IMR-90 (cell line): ENCODE measurements at regions not wholly inside any gene's neighbourhood (a gene's known extent, or its start where the extent isn't known, plus 50 kb on each side); places are given as distances from the start of the nearest gene placed in this dataset.

ENCODE experiments used
- ATAC-seq: fragments of 200-7000 bp; cut with Tn5 transposase; 2 replicates; pipeline ENCODE4 v1.9.1; 2020; ENCODE audit warnings: low read depth, mild to moderate bottlenecking, moderate library complexity
- BruUV-seq: library from RNA; stranded (reverse); fragments of 400-500 nt; replicated peaks from 2 replicates; lab custom pipeline; 2021; lab: Mats Ljungman, UMichigan
- CTCF ChIA-PET: fragments of 300-600 bp; formaldehyde crosslinking; extraction: SDS; loops from one replicate; lab custom pipeline; 2021; ENCODE audit warnings: antibody characterized with exemption; lab: Yijun Ruan, JAX
- POLR2A ChIA-PET: fragments of 300-600 bp; sonication (Branson Sonifier 250); formaldehyde crosslinking; loops from one replicate; lab custom pipeline; 2022; ENCODE audit warnings: antibody characterized with exemption; ENCODE audit not compliant: unreplicated experiment; lab: Charles Lee
- DNase-seq: peaks from one replicate; pipeline ENCODE4 v3.0.0; 2013
- H2AFZ ChIP-seq: replicated peaks from 2 replicates; pipeline ENCODE3; 2013; ENCODE audit warnings: low read length, mild to moderate bottlenecking; ENCODE audit not compliant: poor library complexity
- H2AK5ac ChIP-seq: 2 replicates; pipeline ENCODE4 v1.6.1; 2013; ENCODE audit warnings: low read depth, low read length, inconsistent platforms
- H2AK9ac ChIP-seq: replicated peaks from 2 replicates; pipeline ENCODE3; 2013; ENCODE audit warnings: mild to moderate bottlenecking, low read depth, low read length, moderate library complexity; ENCODE audit not compliant: poor library complexity
- H2BK120ac ChIP-seq: 2 replicates; pipeline ENCODE4 v1.6.1; 2013; ENCODE audit warnings: low read depth, low read length, inconsistent platforms
- H2BK15ac ChIP-seq: 3 replicates; pipeline ENCODE4 v1.6.1; 2013; ENCODE audit warnings: low read depth, low read length, inconsistent platforms
- H2BK20ac ChIP-seq: 2 replicates; pipeline ENCODE4 v1.6.1; 2013; ENCODE audit warnings: low read depth, mild to moderate bottlenecking, inconsistent platforms, low read length, moderate library complexity
- H2BK5ac ChIP-seq: 2 replicates; pipeline ENCODE4 v1.6.1; 2013; ENCODE audit warnings: mild to moderate bottlenecking, low read depth, low read length, inconsistent platforms; ENCODE audit not compliant: poor library complexity, severe bottlenecking
- H3K14ac ChIP-seq: replicated peaks from 2 replicates; pipeline ENCODE4 v1.6.1; 2013; ENCODE audit warnings: low read depth, low read length, inconsistent platforms
- H3K18ac ChIP-seq: 2 replicates; pipeline ENCODE4 v1.6.1; 2013; ENCODE audit warnings: low read depth, low read length, control low read depth
- H3K23ac ChIP-seq: 2 replicates; pipeline ENCODE4 v1.6.1; 2013; ENCODE audit warnings: low read depth, low read length, inconsistent platforms
- H3K27ac ChIP-seq: 2 replicates; pipeline ENCODE4 v1.5.1; 2013; ENCODE audit warnings: mild to moderate bottlenecking, control low read depth, low read length; ENCODE audit not compliant: insufficient read depth
- H3K27me3 ChIP-seq: 2 replicates; pipeline ENCODE4 v1.6.1; 2013; ENCODE audit warnings: low read length; ENCODE audit not compliant: control insufficient read depth, insufficient read depth
- H3K36me3 ChIP-seq: 2 replicates; pipeline ENCODE4 v1.6.1; 2013; ENCODE audit warnings: low read length, mixed read lengths; ENCODE audit not compliant: control insufficient read depth, insufficient read depth
- H3K4ac ChIP-seq: 2 replicates; pipeline ENCODE4 v1.6.1; 2013; ENCODE audit warnings: low read depth, low read length, inconsistent platforms
- H3K4me1 ChIP-seq: 2 replicates; pipeline ENCODE4 v1.6.1; 2013; ENCODE audit warnings: low read length, mixed read lengths; ENCODE audit not compliant: control insufficient read depth, insufficient read depth
- H3K4me2 ChIP-seq: 2 replicates; pipeline ENCODE4 v1.6.1; 2013; ENCODE audit warnings: low read depth, mild to moderate bottlenecking, control low read depth, low read length, moderate library complexity
- H3K4me3 ChIP-seq: 2 replicates; pipeline ENCODE4 v1.5.1; 2013; ENCODE audit warnings: low read depth, mild to moderate bottlenecking, control low read depth, low read length, moderate library complexity; ENCODE audit not compliant: insufficient read depth
- H3K56ac ChIP-seq: 2 replicates; pipeline ENCODE4 v1.6.1; 2013; ENCODE audit warnings: low read length, inconsistent platforms; ENCODE audit not compliant: insufficient read depth; ENCODE audit errors: extremely low read depth
- H3K79me1 ChIP-seq, 2 experiments: 2 replicates each; pipeline ENCODE4 v1.6.1; 2013; ENCODE audit warnings: low read length in 2 of 2, inconsistent platforms in 1 of 2, low read depth in 1 of 2
- H3K9ac ChIP-seq: 2 replicates; pipeline ENCODE4 v1.6.1; 2013; ENCODE audit warnings: low read depth, low read length, control low read depth
- H3K9me1 ChIP-seq: 2 replicates; pipeline ENCODE4 v1.6.1; 2013; ENCODE audit warnings: low read length, inconsistent platforms; ENCODE audit not compliant: insufficient read depth
- H3K9me3 ChIP-seq: 2 replicates; pipeline ENCODE4 v1.6.1; 2013; ENCODE audit warnings: low read length; ENCODE audit not compliant: control insufficient read depth, insufficient read depth
- H4K20me1 ChIP-seq: 2 replicates; pipeline ENCODE4 v1.6.1; 2013; ENCODE audit warnings: low read length, inconsistent platforms; ENCODE audit not compliant: insufficient read depth
- H4K5ac ChIP-seq: 2 replicates; pipeline ENCODE4 v1.6.1; 2013; ENCODE audit warnings: mild to moderate bottlenecking, low read depth, low read length, control low read depth
- H4K8ac ChIP-seq, 2 experiments: 2 replicates each; pipeline ENCODE4 v1.6.1; 2013; ENCODE audit warnings: low read depth in 2 of 2, low read length in 2 of 2, control low read depth in 1 of 2, inconsistent platforms in 1 of 2
- H4K91ac ChIP-seq: 2 replicates; pipeline ENCODE4 v1.6.1; 2013; ENCODE audit warnings: low read depth, low read length, inconsistent platforms; ENCODE audit not compliant: insufficient read depth
- CHD1 ChIP-seq: IDR thresholded peaks from 2 replicates; pipeline ENCODE4 v1.6.1; 2012; ENCODE audit warnings: low read depth, low read length, improper control_type of control experiment
- FOS ChIP-seq: fragments of 150-350 bp; IDR thresholded peaks from 2 replicates; pipeline ENCODE4 v1.6.1; 2016; ENCODE audit warnings: low read depth, low read length
- MXI1 ChIP-seq: IDR thresholded peaks from 2 replicates; pipeline ENCODE4 v1.6.1; 2012; ENCODE audit warnings: low read depth, mild to moderate bottlenecking, low read length, moderate library complexity, borderline replicate concordance
- POLR2A ChIP-seq: IDR thresholded peaks from 2 replicates; pipeline ENCODE4 v1.6.1; 2012; ENCODE audit warnings: mild to moderate bottlenecking, low read depth, low read length
- RAD21 ChIP-seq: IDR thresholded peaks from 2 replicates; pipeline ENCODE4 v1.6.1; 2012; ENCODE audit warnings: low read length, improper control_type of control experiment
- SMC3 ChIP-seq: fragments of 150-350 bp; IDR thresholded peaks from 2 replicates; pipeline ENCODE4 v1.6.1; 2016; ENCODE audit warnings: low read depth, mild to moderate bottlenecking, antibody characterized with exemption, low read length, moderate library complexity
- USF2 ChIP-seq: fragments of 150-350 bp; IDR thresholded peaks from 2 replicates; pipeline ENCODE4 v1.6.1; 2017; ENCODE audit warnings: mild to moderate bottlenecking, antibody characterized with exemption, low read length, low read depth
- WGBS, 2 experiments: methylation state at CpG; one replicate each; pipeline versions ENCODE4 v1.1.5 to v1.1.7; 2013; ENCODE audit warnings: missing lambda C conversion rate in 2 of 2; ENCODE audit not compliant: insufficient read length in 1 of 2; ENCODE audit errors: extremely low coverage in 2 of 2; 5-methylcytosine and 5-hydroxymethylcytosine counted together
- dilution Hi-C: fragments of 300-500 bp; cut with HindIII; formaldehyde crosslinking; loops from one replicate; pipeline ENCODE4 v1.14.3; 2018; ENCODE audit warnings: low sequenced_read_pairs; ENCODE audit not compliant: unreplicated experiment
- in situ Hi-C: fragments of 300-500 bp; cut with MboI; formaldehyde crosslinking; loops from 3 replicates; pipeline ENCODE4 v1.14.3; 2019; ENCODE audit warnings: low sequenced_read_pairs, inconsistent platforms, mixed read lengths
- intact Hi-C: fragments of 100-400 bp; cut with micrococcal nuclease; formaldehyde crosslinking; loops from 2 replicates; pipeline ENCODE4 v1.10.0; 2022
- TF ChIP-seq, protein P1 (sequence below): conservative IDR thresholded peaks from 2 replicates; pipeline ENCODE4 v1.5.1; 2012; ENCODE audit warnings: mild to moderate bottlenecking, low read depth, low read length, improper control_type of control experiment

GRCh38 chr16:61233713-61234112, 802.5 kb downstream of the CDH8 start:
- WGBS, 2 experiments, result no CpG with 5 or more reads among the region's 3 CpGs
- no peaks in the 10 kb centered on the region for H3K36me3 ChIP-seq
- no peak overlapping the region for H3K4ac ChIP-seq
- no peak overlapping the region for H4K91ac ChIP-seq
- no peak overlapping the region for H3K56ac ChIP-seq
- no peak overlapping the region for H3K4me2 ChIP-seq
- DNase-seq (no peak), ATAC-seq (no peak)
- no peak overlapping the region for H3K9ac ChIP-seq
- no peak overlapping the region for H2AFZ ChIP-seq
- H3K27me3 ChIP-seq, result no peaks in the 10 kb centered on the region
- H3K9me1 ChIP-seq, result no peaks in the 10 kb centered on the region
- intact Hi-C loops (no loop called here), dilution Hi-C loops (no loop called here), in situ Hi-C loops (no loop called here)
- CTCF ChIA-PET, result no interaction called here
- no peak overlapping the region for H3K4me3 ChIP-seq
- H2AK5ac ChIP-seq, result no peak overlapping the region
- H3K23ac ChIP-seq, result no peak overlapping the region
- H4K20me1 ChIP-seq, result no peaks in the 10 kb centered on the region
- H3K27ac ChIP-seq, result no peak overlapping the region
- no peak overlapping the region for H2AK9ac ChIP-seq
- H2BK5ac ChIP-seq, result no peak overlapping the region
- peaks cover 11% of the 10 kb centered on the region for H3K9me3 ChIP-seq
- BruUV-seq, result no TSS peak
- H2BK15ac ChIP-seq, result no peak overlapping the region
- H3K79me1 ChIP-seq, result no peaks in the 10 kb centered on the region
- H3K18ac ChIP-seq, result no peak overlapping the region
- no peak overlapping the region for H2BK120ac ChIP-seq
- POLR2A ChIA-PET, result no interaction called here
- H4K8ac ChIP-seq, result no peak overlapping the region
- H3K14ac ChIP-seq, result no peak overlapping the region
- no peak overlapping the region for H4K5ac ChIP-seq
- H3K4me1 ChIP-seq, result no peaks in the 10 kb centered on the region
- no peak overlapping the region for H2BK20ac ChIP-seq
- TF ChIP-seq MXI1, result no peak
- TF ChIP-seq SMC3, result no peak
- TF ChIP-seq CHD1, result no peak
- no peak for TF ChIP-seq RAD21
- no peak for TF ChIP-seq POLR2A
- no peak for TF ChIP-seq FOS
- TF ChIP-seq, protein P1, sequence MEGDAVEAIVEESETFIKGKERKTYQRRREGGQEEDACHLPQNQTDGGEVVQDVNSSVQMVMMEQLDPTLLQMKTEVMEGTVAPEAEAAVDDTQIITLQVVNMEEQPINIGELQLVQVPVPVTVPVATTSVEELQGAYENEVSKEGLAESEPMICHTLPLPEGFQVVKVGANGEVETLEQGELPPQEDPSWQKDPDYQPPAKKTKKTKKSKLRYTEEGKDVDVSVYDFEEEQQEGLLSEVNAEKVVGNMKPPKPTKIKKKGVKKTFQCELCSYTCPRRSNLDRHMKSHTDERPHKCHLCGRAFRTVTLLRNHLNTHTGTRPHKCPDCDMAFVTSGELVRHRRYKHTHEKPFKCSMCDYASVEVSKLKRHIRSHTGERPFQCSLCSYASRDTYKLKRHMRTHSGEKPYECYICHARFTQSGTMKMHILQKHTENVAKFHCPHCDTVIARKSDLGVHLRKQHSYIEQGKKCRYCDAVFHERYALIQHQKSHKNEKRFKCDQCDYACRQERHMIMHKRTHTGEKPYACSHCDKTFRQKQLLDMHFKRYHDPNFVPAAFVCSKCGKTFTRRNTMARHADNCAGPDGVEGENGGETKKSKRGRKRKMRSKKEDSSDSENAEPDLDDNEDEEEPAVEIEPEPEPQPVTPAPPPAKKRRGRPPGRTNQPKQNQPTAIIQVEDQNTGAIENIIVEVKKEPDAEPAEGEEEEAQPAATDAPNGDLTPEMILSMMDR, result no peak
- TF ChIP-seq USF2, result no peak
